ENCODE measurements at regions not wholly inside any gene's neighbourhood (a gene's known extent, or its start where the extent isn't known, plus 50 kb on each side); places are given as distances from the start of the nearest gene placed in this dataset.

- TF ChIP-seq CTCF (IDR thresholded peaks at IDR 0.05; ENCODE audit: insufficient read depth, low read length, poor library complexity, severe bottlenecking) (no peak), EZH2phosphoT487 (conservative IDR thresholded peaks at IDR 0.05; ENCODE audit: low read length) (no peak)
Measured at GRCh38 chr1:218090459-218090858, 194.6 kb upstream of the RRP15 start.
